ENCODE measurements at regions not wholly inside any gene's neighbourhood (a gene's known extent, or its start where the extent isn't known, plus 50 kb on each side); places are given as distances from the start of the nearest gene placed in this dataset.

DNA sequence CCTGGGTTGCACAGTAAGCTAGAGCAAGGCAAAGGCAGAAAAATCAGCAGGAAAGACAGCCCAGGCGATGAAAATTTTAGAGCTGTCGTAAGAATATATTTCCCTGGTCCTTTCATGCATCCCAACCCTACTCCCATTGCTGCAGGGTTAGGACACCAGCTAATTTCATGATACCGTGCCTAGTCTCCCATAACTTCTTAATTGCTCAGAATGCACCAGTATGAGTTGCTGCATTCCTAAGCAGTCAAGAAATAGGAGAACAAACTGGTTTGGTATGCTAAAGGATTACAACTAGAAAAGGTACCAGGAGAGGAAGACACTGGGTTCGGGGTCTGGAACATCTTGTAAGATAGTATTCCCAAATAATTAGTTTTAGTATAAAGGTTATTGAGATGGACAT is 269.4 kb upstream of the NRXN1 start:
- Histone ChIP-seq H3K36me3 (ENCODE audit: control insufficient read depth, insufficient read depth, low read length) (no peaks in the 10 kb centered on the region), H3K4me2 (ENCODE audit: low read length) (no peak overlapping the region), H3K27me3 (ENCODE audit: control insufficient read depth, insufficient read depth, low read length) (no peaks in the 10 kb centered on the region), H3K4me3 (ENCODE audit: low read depth, low read length) (no peak overlapping the region), H3K9ac (no peak overlapping the region), H3K4me1 (no peaks in the 10 kb centered on the region), H3K27ac (no peak overlapping the region), H3K9me3 (ENCODE audit: control insufficient read depth, low read length) (no peaks in the 10 kb centered on the region), H2AFZ (no peak overlapping the region), H3K79me2 (no peaks in the 10 kb centered on the region)
- TF ChIP-seq, protein P1, sequence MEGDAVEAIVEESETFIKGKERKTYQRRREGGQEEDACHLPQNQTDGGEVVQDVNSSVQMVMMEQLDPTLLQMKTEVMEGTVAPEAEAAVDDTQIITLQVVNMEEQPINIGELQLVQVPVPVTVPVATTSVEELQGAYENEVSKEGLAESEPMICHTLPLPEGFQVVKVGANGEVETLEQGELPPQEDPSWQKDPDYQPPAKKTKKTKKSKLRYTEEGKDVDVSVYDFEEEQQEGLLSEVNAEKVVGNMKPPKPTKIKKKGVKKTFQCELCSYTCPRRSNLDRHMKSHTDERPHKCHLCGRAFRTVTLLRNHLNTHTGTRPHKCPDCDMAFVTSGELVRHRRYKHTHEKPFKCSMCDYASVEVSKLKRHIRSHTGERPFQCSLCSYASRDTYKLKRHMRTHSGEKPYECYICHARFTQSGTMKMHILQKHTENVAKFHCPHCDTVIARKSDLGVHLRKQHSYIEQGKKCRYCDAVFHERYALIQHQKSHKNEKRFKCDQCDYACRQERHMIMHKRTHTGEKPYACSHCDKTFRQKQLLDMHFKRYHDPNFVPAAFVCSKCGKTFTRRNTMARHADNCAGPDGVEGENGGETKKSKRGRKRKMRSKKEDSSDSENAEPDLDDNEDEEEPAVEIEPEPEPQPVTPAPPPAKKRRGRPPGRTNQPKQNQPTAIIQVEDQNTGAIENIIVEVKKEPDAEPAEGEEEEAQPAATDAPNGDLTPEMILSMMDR (IDR thresholded peaks at IDR 0.05), result no peak

DNA sequence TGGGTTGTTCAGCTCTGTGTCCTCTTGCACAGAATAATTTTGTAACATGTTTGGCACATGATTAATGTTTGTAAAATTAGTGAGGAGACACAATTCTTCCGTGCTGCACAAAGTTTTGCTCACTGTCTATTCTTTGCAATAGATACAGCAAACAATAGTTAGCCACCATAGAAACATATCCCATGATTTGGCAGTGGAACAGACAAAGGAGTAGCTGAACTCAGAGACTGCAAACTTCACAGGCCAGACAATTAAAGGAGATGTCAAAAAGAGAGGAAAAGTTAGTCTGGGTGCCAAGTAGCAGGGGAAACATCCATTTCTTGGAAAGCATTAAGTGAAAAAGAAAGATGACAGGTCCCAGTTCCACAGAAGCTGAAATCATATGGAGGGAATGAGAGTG is 267.4 kb upstream of the NRXN1 start:
- Histone ChIP-seq H3K4me1 (no peaks in the 10 kb centered on the region), H2AFZ (no peak overlapping the region), H3K36me3 (ENCODE audit: control insufficient read depth, insufficient read depth, low read length) (no peaks in the 10 kb centered on the region), H3K4me2 (ENCODE audit: low read length) (no peak overlapping the region), H3K27ac (no peak overlapping the region), H3K79me2 (no peaks in the 10 kb centered on the region), H3K4me3 (ENCODE audit: low read depth, low read length) (no peak overlapping the region), H3K27me3 (ENCODE audit: control insufficient read depth, insufficient read depth, low read length) (no peaks in the 10 kb centered on the region), H3K9me3 (ENCODE audit: control insufficient read depth, low read length) (no peaks in the 10 kb centered on the region), H3K9ac (no peak overlapping the region)
- TF ChIP-seq, protein P1 (IDR thresholded peaks at IDR 0.05), result no peak

DNA sequence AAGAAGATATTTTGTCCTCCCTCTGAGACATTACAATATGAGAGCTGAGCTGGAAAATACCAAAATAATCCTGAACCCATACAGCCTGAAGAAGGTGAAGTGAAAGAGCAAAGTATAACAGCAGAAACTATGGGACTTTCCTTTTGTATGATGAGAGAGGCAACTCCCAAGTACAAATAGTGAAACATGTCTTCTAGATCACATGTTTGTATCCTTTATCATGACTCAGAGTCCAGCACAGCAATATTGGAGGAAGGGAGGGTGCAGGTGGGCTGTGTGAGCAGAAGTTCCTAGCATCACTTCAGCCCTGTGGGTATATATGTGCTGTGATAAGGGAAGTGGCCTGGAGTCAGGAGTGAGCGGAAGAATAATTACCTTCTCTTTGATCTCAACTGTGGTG is 265.6 kb upstream of the NRXN1 start:
- Histone ChIP-seq H2AFZ (no peak overlapping the region), H3K9me3 (ENCODE audit: control insufficient read depth, low read length) (no peaks in the 10 kb centered on the region), H3K4me3 (ENCODE audit: low read depth, low read length) (no peak overlapping the region), H3K36me3 (ENCODE audit: control insufficient read depth, insufficient read depth, low read length) (no peaks in the 10 kb centered on the region), H3K27me3 (ENCODE audit: control insufficient read depth, insufficient read depth, low read length) (no peaks in the 10 kb centered on the region), H3K79me2 (no peaks in the 10 kb centered on the region), H3K4me1 (no peaks in the 10 kb centered on the region), H3K9ac (no peak overlapping the region), H3K4me2 (ENCODE audit: low read length) (no peak overlapping the region), H3K27ac (no peak overlapping the region)
- TF ChIP-seq, protein P1 (IDR thresholded peaks at IDR 0.05), result no peak

DNA sequence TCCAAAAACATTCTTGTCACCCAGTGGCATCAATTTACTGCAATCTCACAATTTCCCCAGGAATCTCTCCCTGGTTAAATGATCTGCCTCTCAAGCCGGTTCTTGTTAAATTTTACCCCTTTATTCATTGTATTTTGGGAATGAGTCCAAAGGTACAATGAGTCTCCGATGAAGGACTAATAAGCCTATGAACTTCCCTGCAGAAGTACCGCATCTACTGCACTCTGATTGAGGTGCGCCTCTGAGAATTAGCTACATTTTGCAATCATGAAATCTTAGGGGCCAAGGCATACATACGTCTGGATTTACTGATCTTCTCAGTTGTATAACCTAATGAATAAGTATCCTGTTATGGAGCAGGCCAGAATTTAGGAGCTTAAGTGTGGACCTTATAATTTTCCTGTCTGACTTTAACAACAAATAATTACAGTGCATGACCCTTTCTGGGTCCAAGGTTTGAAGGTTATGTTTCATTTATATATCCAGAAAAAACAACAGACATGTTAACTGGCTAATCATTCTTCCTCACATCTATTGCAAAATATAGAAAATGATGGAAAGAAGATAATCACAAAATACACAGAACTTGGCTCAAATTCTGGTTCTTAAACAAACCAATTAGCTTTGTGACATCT is 261.8 kb upstream of the NRXN1 start:
- no peak overlapping the region for H3K27ac ChIP-seq
- TF ChIP-seq, protein P1 (IDR thresholded peaks at IDR 0.05), result no peak
- H3K9ac ChIP-seq, result no peak overlapping the region
- H3K36me3 ChIP-seq (ENCODE audit: control insufficient read depth, insufficient read depth, low read length), result no peaks in the 10 kb centered on the region
- H3K79me2 ChIP-seq, result no peaks in the 10 kb centered on the region
- no peak overlapping the region for H3K4me2 ChIP-seq (ENCODE audit: low read length)
- H3K4me1 ChIP-seq, result no peaks in the 10 kb centered on the region
- H2AFZ ChIP-seq, result no peak overlapping the region
- no peaks in the 10 kb centered on the region for H3K27me3 ChIP-seq (ENCODE audit: control insufficient read depth, insufficient read depth, low read length)
- no peaks in the 10 kb centered on the region for H3K9me3 ChIP-seq (ENCODE audit: control insufficient read depth, low read length)
- no peak overlapping the region for H3K4me3 ChIP-seq (ENCODE audit: low read depth, low read length)

Data from parathyroid adenoma (tissue), 2 donors.